HCT116 (cell line): ENCODE measurements at regions not wholly inside any gene's neighbourhood (a gene's known extent, or its start where the extent isn't known, plus 50 kb on each side); places are given as distances from the start of the nearest gene placed in this dataset.

ENCODE experiments used
- ATAC-seq: fragments of 200-7000 bp; cut with Tn5 transposase; 2 replicates; pipeline ENCODE4 v1.9.1; 2020; ENCODE audit warnings: mild to moderate bottlenecking, moderate library complexity
- BruUV-seq: library from RNA; stranded (reverse); fragments of 400-500 nt; replicated peaks from 2 replicates; lab custom pipeline; 2021; lab: Mats Ljungman, UMichigan
- CTCF ChIA-PET: fragments of 300-600 bp; sonication (Branson Sonifier 250); formaldehyde crosslinking; loops from one replicate; lab custom pipeline; 2021; ENCODE audit warnings: antibody characterized with exemption; lab: Charles Lee
- POLR2A ChIA-PET: fragments of 300-600, 350-600 bp; sonication (Branson Sonifier 250); formaldehyde crosslinking; loops from one replicate; lab custom pipeline; 2021; ENCODE audit warnings: antibody characterized with exemption; lab: Charles Lee
- RAD21 ChIA-PET, 2 experiments: fragments of 300-600 bp; sonication (Branson Sonifier 250); formaldehyde crosslinking; loops; one replicate each; lab custom pipeline; 2023; ENCODE audit warnings: low total read pairs in 2 of 2; ENCODE audit not compliant: uncharacterized antibody in 2 of 2, unreplicated experiment in 2 of 2, low non-redundant PET in 1 of 2; lab: Charles Lee
- DNase-seq: peaks from one replicate; pipeline ENCODE4 v3.0.0-alpha.2; 2010; ENCODE audit warnings: low read depth, low spot score
- H2AFZ ChIP-seq: fragments of 200-600 bp; shearing (Covaris generic), sonication (generic); 2 replicates; pipeline ENCODE4 v1.6.1; 2017; ENCODE audit warnings: low read depth, mixed run types, mixed read lengths, antibody characterized with exemption, low read length; ENCODE audit not compliant: poor library complexity, severe bottlenecking
- H3K27ac ChIP-seq: 2 replicates; pipeline ENCODE4 v1.5.1; 2012; ENCODE audit warnings: low read depth, low read length
- H3K27me3 ChIP-seq: fragments of 200-600 bp; sonication (generic); 2 replicates; pipeline ENCODE4 v1.6.1; 2016; ENCODE audit warnings: mixed run types, low read length, mixed read lengths; ENCODE audit not compliant: insufficient read depth
- H3K36me3 ChIP-seq, 2 experiments: fragments of 200-500 bp in 1 of 2; fragments of 200-600 bp in 1 of 2; sonication (Bioruptor generic) in 1 of 2; sonication (generic) in 1 of 2; 2 replicates each; pipeline versions ENCODE4 v1.5.1 to v1.6.1; 2014 to 2016; ENCODE audit warnings: low read length in 2 of 2, inconsistent platforms in 1 of 2, mixed read lengths in 1 of 2, mixed run types in 1 of 2; ENCODE audit not compliant: insufficient read depth in 2 of 2, control insufficient read depth in 1 of 2
- H3K4me1 ChIP-seq, 2 experiments: fragments of 200-600 bp in 1 of 2; sonication (generic) in 1 of 2; 2 replicates each; pipeline versions ENCODE4 v1.5.1 to v1.6.1; 2012 to 2017; ENCODE audit warnings: low read length in 2 of 2, inconsistent platforms in 1 of 2, mild to moderate bottlenecking in 1 of 2, mixed read lengths in 1 of 2, mixed run types in 1 of 2, moderate library complexity in 1 of 2; ENCODE audit not compliant: insufficient read depth in 2 of 2, control insufficient read depth in 1 of 2
- H3K4me2 ChIP-seq: fragments of 200-600 bp; sonication (generic); 2 replicates; pipeline ENCODE4 v1.6.1; 2017; ENCODE audit warnings: mixed run types, low read length, mixed read lengths
- H3K4me3 ChIP-seq, 2 experiments: fragments of 200-600 bp in 1 of 2; sonication (generic) in 1 of 2; replicated peaks in 1 of 2; 2 replicates each; pipeline ENCODE4 v1.5.1; 2011 to 2016; ENCODE audit warnings: low read length in 2 of 2, control low read depth in 1 of 2, low read depth in 1 of 2, mild to moderate bottlenecking in 1 of 2, mixed read lengths in 1 of 2, mixed run types in 1 of 2
- H3K79me2 ChIP-seq: fragments of 200-600 bp; sonication (generic); 2 replicates; pipeline ENCODE4 v1.6.1; 2017; ENCODE audit warnings: mild to moderate bottlenecking, mixed run types, low read length, moderate library complexity, mixed read lengths; ENCODE audit not compliant: insufficient read depth
- H3K9ac ChIP-seq: fragments of 200-600 bp; sonication (generic); 2 replicates; pipeline ENCODE4 v1.6.1; 2016; ENCODE audit warnings: low read length, mixed read lengths
- H3K9me2 ChIP-seq: fragments of 200-600 bp; sonication (generic), shearing (Covaris generic); 2 replicates; pipeline ENCODE4 v1.6.1; 2017; ENCODE audit warnings: mixed run types, mild to moderate bottlenecking, moderate library complexity; ENCODE audit not compliant: insufficient read depth
- H3K9me3 ChIP-seq, 2 experiments: fragments of 200-500 bp in 1 of 2; fragments of 200-600 bp in 1 of 2; sonication (Bioruptor generic) in 1 of 2; sonication (generic) in 1 of 2; 2 replicates each; pipeline ENCODE4 v1.6.1; 2014 to 2017; ENCODE audit warnings: low read length in 2 of 2, mixed read lengths in 2 of 2, inconsistent platforms in 1 of 2, low read depth in 1 of 2, mild to moderate bottlenecking in 1 of 2, mixed run types in 1 of 2, moderate library complexity in 1 of 2; ENCODE audit not compliant: control insufficient read depth in 1 of 2, insufficient read depth in 1 of 2
- H4K20me1 ChIP-seq: fragments of 200-600 bp; sonication (generic), shearing (Covaris generic); 2 replicates; pipeline ENCODE4 v1.6.1; 2017; ENCODE audit warnings: mixed run types, mild to moderate bottlenecking, moderate library complexity; ENCODE audit not compliant: insufficient read depth
- ATF3 ChIP-seq: IDR thresholded peaks from 2 replicates; pipeline ENCODE4 v1.6.1; 2012
- CBX3 ChIP-seq: IDR thresholded peaks from 2 replicates; pipeline ENCODE4 v1.6.1; 2012; ENCODE audit warnings: low read depth
- CEBPB ChIP-seq: IDR thresholded peaks from 2 replicates; pipeline ENCODE4 v1.6.1; 2012; ENCODE audit warnings: low read depth
- CTCF ChIP-seq, 3 experiments: fragments of 200-600 bp in 1 of 3; sonication (generic) in 1 of 3; IDR thresholded peaks in 2 of 3; conservative IDR thresholded peaks in 1 of 3; 2 replicates each; pipeline ENCODE4 v1.5.1; 2012 to 2017; ENCODE audit warnings: low read depth in 2 of 3, low read length in 2 of 3, antibody characterized with exemption in 1 of 3, borderline replicate concordance in 1 of 3, control low read depth in 1 of 3, mild to moderate bottlenecking in 1 of 3, mixed read lengths in 1 of 3, mixed run types in 1 of 3, moderate library complexity in 1 of 3; ENCODE audit not compliant: insufficient read depth in 1 of 3
- EGR1 ChIP-seq: IDR thresholded peaks from 2 replicates; pipeline ENCODE4 v1.6.1; 2012; ENCODE audit warnings: low read depth
- ELF1 ChIP-seq: IDR thresholded peaks from 2 replicates; pipeline ENCODE4 v1.6.1; 2012; ENCODE audit warnings: low read depth, borderline replicate concordance
- EZH2 ChIP-seq: fragments of 200-600 bp; sonication (generic); IDR thresholded peaks from 2 replicates; pipeline ENCODE4 v1.6.1; 2017; ENCODE audit warnings: antibody characterized with exemption, mixed run types
- EZH2phosphoT487 ChIP-seq: fragments of 200-600 bp; IDR thresholded peaks from 2 replicates; pipeline ENCODE4 v1.6.1; 2018; ENCODE audit warnings: antibody characterized with exemption, borderline replicate concordance
- FOSL1 ChIP-seq: IDR thresholded peaks from 2 replicates; pipeline ENCODE4 v1.6.1; 2012; ENCODE audit warnings: low read depth
- JUND ChIP-seq: IDR thresholded peaks from 2 replicates; pipeline ENCODE4 v1.6.1; 2012
- POLR2A ChIP-seq: IDR thresholded peaks from 2 replicates; pipeline ENCODE4 v1.7.0; 2011; ENCODE audit warnings: borderline replicate concordance; ENCODE audit not compliant: insufficient read depth, insufficient read length; ENCODE audit errors: extremely low read depth
- POLR2AphosphoS5 ChIP-seq: IDR thresholded peaks from 2 replicates; pipeline ENCODE4 v1.6.1; 2011; ENCODE audit warnings: mild to moderate bottlenecking, low read depth, low read length, moderate library complexity
- RAD21 ChIP-seq: IDR thresholded peaks from 2 replicates; pipeline ENCODE4 v1.6.1; 2012; ENCODE audit warnings: low read depth, mild to moderate bottlenecking
- REST ChIP-seq: IDR thresholded peaks from 2 replicates; pipeline ENCODE4 v1.6.1; 2012; ENCODE audit warnings: low read depth
- SP1 ChIP-seq: IDR thresholded peaks from 2 replicates; pipeline ENCODE4 v1.6.1; 2012; ENCODE audit warnings: low read depth
- YY1 ChIP-seq: IDR thresholded peaks from 2 replicates; pipeline ENCODE4 v1.6.1; 2011; ENCODE audit warnings: low read length, low read depth, moderate library complexity, mild to moderate bottlenecking; ENCODE audit not compliant: insufficient replicate concordance; ENCODE audit errors: extremely low read depth
- ZFX ChIP-seq: fragments of 450-650 bp; IDR thresholded peaks from 2 replicates; pipeline ENCODE4 v1.6.1; 2017
- ZNF274 ChIP-seq: fragments of 200-500 bp; sonication (Bioruptor generic); IDR thresholded peaks from 2 replicates; pipeline ENCODE4 v1.6.1; 2014; ENCODE audit warnings: mild to moderate bottlenecking, low read depth, low read length, inconsistent platforms
- intact Hi-C: fragments of 100-400 bp; cut with micrococcal nuclease; formaldehyde crosslinking; loops from 2 replicates; pipeline ENCODE4 v1.10.0; 2022
- TF ChIP-seq, protein P1 (sequence below): IDR thresholded peaks from 2 replicates; pipeline ENCODE4 v1.6.1; 2011; ENCODE audit warnings: mild to moderate bottlenecking, low read length, moderate library complexity; ENCODE audit not compliant: insufficient replicate concordance; ENCODE audit errors: extremely low read depth

DNA sequence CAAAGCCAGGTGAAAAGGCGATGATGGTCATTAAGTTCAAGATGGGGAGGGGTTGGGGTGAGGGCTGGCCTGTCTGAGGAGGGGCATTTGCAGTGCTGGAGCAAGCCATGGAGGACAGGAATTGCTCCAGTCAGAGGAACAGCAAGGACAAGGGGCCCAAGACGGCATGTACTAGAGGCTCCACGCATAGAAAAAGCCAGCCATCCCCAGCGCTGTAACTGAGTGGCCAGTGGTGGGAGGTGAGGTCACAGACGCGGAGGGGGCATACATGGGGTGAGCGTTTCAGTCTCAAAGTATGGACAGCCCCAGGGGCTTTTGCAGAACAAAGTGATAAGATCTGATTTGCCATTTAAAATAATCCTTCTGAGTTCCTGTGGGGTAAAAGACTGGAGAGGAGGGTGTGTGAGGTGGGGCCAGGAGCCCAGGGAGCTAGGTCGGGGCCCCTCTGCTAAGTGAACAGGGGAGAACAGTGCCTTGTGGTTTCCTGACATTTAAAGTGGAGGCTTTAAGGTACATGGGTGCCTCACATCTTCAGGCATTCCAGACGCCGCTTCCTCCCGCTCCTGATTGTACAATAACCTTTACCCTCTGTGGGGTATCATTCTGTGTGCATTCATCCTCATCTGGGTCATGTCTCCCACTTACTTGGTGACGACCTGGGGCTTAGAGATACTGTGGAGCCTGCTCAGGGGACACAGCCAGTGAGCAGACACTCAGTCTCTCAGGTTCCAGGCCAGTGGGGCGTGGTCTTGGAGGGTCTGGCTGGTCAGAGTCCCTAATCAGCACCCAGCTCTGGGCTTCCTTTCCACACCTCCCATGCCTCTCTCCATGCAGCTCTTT lies 105.6 kb upstream of the GPR26 start (continued):
- TF ChIP-seq JUND, result no peak
- no peak for TF ChIP-seq EGR1
- TF ChIP-seq CEBPB, result no peak
- no peak for TF ChIP-seq FOSL1

DNA sequence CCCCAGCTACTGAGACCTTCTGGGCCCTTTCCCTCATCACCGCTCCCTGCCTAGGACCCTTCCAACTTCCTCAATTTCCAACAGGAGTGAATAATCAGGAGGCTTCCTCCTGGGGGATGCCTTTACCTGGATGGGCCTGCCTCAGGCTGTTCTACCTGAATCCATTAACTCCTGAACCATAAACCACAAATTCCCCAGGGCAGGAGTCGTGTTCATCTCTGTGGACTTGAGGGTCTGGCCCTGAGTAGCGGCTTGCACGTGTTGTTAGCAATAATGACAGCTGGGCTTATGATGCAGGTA lies 105.1 kb upstream of the GPR26 start:
- intact Hi-C loops, result loop anchor here (5.0 kb wide), 1 partner anchor 909 kb away; no protein-coding TSS in a partner anchor
- no TSS peak for BruUV-seq
- no peaks in the 10 kb centered on the region for H4K20me1 ChIP-seq
- ChIA-PET RAD21 (no interaction called here), CTCF (interaction anchor here (1.0 to 1.9 kb wide), 3 partner anchors 12 to 518 kb away, joined by 4 to 5 read pairs (median 4); no protein-coding TSS in a partner anchor), POLR2A (no interaction called here)
- 0 out of 4 replicates have a peak, but pooled peaks cover 0 to 3% of the 10 kb centered on the region in 2 experiments for H3K4me1 ChIP-seq
- no peaks in the 10 kb centered on the region for H3K36me3 ChIP-seq
- H3K27me3 ChIP-seq, result no peaks in the 10 kb centered on the region
- no peak overlapping the region for H3K4me3 ChIP-seq
- no peak for DNase-seq
- no peaks in the 10 kb centered on the region for H3K9me2 ChIP-seq
- no peaks in the 10 kb centered on the region for H3K9me3 ChIP-seq
- no peak for ATAC-seq
- H3K4me2 ChIP-seq, result no peak overlapping the region
- H3K9ac ChIP-seq, result no peak overlapping the region
- no peaks in the 10 kb centered on the region for H3K79me2 ChIP-seq
- H3K27ac ChIP-seq, result no peak overlapping the region
- H2AFZ ChIP-seq, result no peak overlapping the region
- TF ChIP-seq POLR2A, result no peak
- TF ChIP-seq ZFX, result no peak
- TF ChIP-seq JUND, result no peak
- no peak for TF ChIP-seq REST
- no peak for TF ChIP-seq YY1
- TF ChIP-seq EZH2, result no peak
- no peak for TF ChIP-seq POLR2AphosphoS5
- TF ChIP-seq SP1, result no peak
- TF ChIP-seq, protein P1, sequence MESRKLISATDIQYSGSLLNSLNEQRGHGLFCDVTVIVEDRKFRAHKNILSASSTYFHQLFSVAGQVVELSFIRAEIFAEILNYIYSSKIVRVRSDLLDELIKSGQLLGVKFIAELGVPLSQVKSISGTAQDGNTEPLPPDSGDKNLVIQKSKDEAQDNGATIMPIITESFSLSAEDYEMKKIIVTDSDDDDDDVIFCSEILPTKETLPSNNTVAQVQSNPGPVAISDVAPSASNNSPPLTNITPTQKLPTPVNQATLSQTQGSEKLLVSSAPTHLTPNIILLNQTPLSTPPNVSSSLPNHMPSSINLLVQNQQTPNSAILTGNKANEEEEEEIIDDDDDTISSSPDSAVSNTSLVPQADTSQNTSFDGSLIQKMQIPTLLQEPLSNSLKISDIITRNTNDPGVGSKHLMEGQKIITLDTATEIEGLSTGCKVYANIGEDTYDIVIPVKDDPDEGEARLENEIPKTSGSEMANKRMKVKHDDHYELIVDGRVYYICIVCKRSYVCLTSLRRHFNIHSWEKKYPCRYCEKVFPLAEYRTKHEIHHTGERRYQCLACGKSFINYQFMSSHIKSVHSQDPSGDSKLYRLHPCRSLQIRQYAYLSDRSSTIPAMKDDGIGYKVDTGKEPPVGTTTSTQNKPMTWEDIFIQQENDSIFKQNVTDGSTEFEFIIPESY, result no peak
- TF ChIP-seq ZNF274, result no peak
- TF ChIP-seq CTCF (IDR thresholded peaks at IDR 0.05 in 2 of 3, conservative IDR thresholded peaks at IDR 0.05 in 1 of 3; ENCODE audit: borderline replicate concordance in 1 of 3, insufficient read depth in 1 of 3, low read depth in 2 of 3, low read length in 2 of 3), result no peak
- TF ChIP-seq EZH2phosphoT487, result no peak
- no peak for TF ChIP-seq CBX3
- TF ChIP-seq ELF1, result no peak
- no peak for TF ChIP-seq ATF3
- no peak for TF ChIP-seq RAD21
